Neural cell (in vitro differentiated cells): ENCODE measurements at regions not wholly inside any gene's neighbourhood (a gene's known extent, or its start where the extent isn't known, plus 50 kb on each side); places are given as distances from the start of the nearest gene placed in this dataset.

Experiments
- CTCF ChIP-seq: fragments of 450-650 bp; IDR thresholded peaks from 2 replicates; pipeline ENCODE4 v1.5.1; 2014; ENCODE audit warnings: antibody characterized with exemption, mild to moderate bottlenecking, moderate library complexity; ENCODE audit not compliant: poor library complexity, severe bottlenecking
- EP300 ChIP-seq: fragments of 450-650 bp; conservative IDR thresholded peaks from 2 replicates; pipeline ENCODE4 v1.6.1; 2014; ENCODE audit warnings: antibody characterized with exemption, mild to moderate bottlenecking, moderate library complexity; ENCODE audit not compliant: poor library complexity, severe bottlenecking
- EZH2 ChIP-seq: fragments of 200-600, 300-800 bp; shearing (Covaris generic), sonication (generic); IDR thresholded peaks from 2 replicates; pipeline ENCODE4 v1.6.1; 2014; ENCODE audit warnings: antibody characterized with exemption, low read length, borderline replicate concordance, mild to moderate bottlenecking; ENCODE audit not compliant: insufficient read depth, poor library complexity, severe bottlenecking
- POLR2AphosphoS5 ChIP-seq: IDR thresholded peaks from 2 replicates; pipeline ENCODE4 v1.6.1; 2012
- RAD21 ChIP-seq: fragments of 450-650 bp; conservative IDR thresholded peaks from 2 replicates; pipeline ENCODE4 v1.6.1; 2014; ENCODE audit warnings: antibody characterized with exemption, mild to moderate bottlenecking, moderate library complexity
- SMC3 ChIP-seq: fragments of 450-650 bp; conservative IDR thresholded peaks from 2 replicates; pipeline ENCODE4 v1.6.1; 2014; ENCODE audit warnings: antibody characterized with exemption, mild to moderate bottlenecking, moderate library complexity; ENCODE audit not compliant: poor library complexity

GRCh38 chr11:98234698-98235097, 786.1 kb upstream of the CNTN5 start:
- TF ChIP-seq EP300 (no peak), CTCF (no peak), POLR2AphosphoS5 (no peak), SMC3 (no peak), EZH2 (no peak), RAD21 (no peak)
